ENCODE measurements at regions not wholly inside any gene's neighbourhood (a gene's known extent, or its start where the extent isn't known, plus 50 kb on each side); places are given as distances from the start of the nearest gene placed in this dataset.

DNA sequence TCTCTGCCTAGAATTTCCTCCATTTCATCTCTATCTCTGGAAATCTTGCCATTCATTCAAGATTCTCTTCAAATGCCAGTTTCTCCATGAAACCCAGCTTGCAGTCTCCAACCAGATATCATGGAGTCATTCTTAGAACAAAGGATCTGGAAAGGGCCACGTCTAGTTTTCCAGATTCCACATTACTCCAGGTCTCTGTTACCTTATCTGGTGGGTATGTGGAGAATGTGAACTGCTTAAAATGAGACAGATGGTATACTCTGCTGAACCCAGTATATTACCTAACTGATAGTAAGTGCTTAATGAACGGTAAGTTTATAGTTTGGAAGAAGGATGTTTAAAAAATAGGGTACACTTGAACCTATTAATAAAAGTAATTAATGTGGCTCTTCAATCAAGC, 52.3 kb upstream of the ZSWIM6 start:
- CTCF ChIA-PET: no interaction called here
- Histone ChIP-seq H2AFZ (ENCODE audit: low read depth, low read length, poor library complexity, severe bottlenecking) (no peak overlapping the region), H3K27ac (ENCODE audit: low read depth, low read length) (no peak overlapping the region)

DNA sequence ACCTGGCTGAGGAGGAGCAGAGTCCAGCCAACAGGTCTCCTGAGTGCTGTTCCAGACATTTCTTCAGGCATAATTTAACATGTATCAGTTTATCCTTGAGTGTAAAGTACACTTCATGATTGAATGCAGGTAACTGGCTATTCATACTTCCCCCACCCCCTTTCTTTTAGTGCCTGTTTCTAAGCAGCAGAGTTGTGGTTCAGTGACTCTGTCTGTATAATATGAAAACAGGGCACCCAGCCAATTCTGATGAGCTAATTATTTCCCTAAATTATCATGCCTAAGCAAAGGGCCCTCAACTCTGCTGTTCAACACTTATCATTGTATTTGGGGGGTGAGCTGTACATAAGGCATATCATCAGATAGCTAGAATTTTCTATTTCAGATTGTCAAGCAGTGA, 51.9 kb upstream of the ZSWIM6 start:
- ATAC-seq (peak; percentile 47), DNase-seq (ENCODE audit: low read depth, low spot score) (peak; percentile 33)
- Histone ChIP-seq H3K4me3 (replicated peaks in 1 of 2; ENCODE audit: low read depth in 1 of 2, low read length in 2 of 2) (no peak overlapping the region), H3K27me3 (ENCODE audit: insufficient read depth, low read length) (no peaks in the 10 kb centered on the region), H3K36me3 (ENCODE audit: control insufficient read depth in 1 of 2, insufficient read depth in 2 of 2, low read length in 2 of 2) (no peaks in the 10 kb centered on the region), H3K9me2 (ENCODE audit: insufficient read depth) (no peaks in the 10 kb centered on the region), H4K20me1 (ENCODE audit: insufficient read depth) (no peaks in the 10 kb centered on the region), H3K4me2 (ENCODE audit: low read length) (peak overlapping the region; percentile 9; the same call in 1 of the 2 replicates), H3K79me2 (ENCODE audit: insufficient read depth, low read length) (no peaks in the 10 kb centered on the region), H3K27ac (ENCODE audit: low read depth, low read length) (no peak overlapping the region), H3K9me3 (ENCODE audit: control insufficient read depth in 1 of 2, insufficient read depth in 1 of 2, low read depth in 1 of 2, low read length in 2 of 2) (no peaks in the 10 kb centered on the region), H2AFZ (ENCODE audit: low read depth, low read length, poor library complexity, severe bottlenecking) (peak overlapping the region; percentile 69), H3K4me1 (ENCODE audit: control insufficient read depth in 1 of 2, insufficient read depth in 2 of 2, low read length in 2 of 2) (peaks cover 3 to 29% of the 10 kb centered on the region in 2 experiments; a peak in 2 of 4 replicates), H3K9ac (ENCODE audit: low read length) (no peak overlapping the region)
- RAD21 ChIA-PET (ENCODE audit: low non-redundant PET in 1 of 2, low total read pairs in 2 of 2, uncharacterized antibody in 2 of 2, unreplicated experiment in 2 of 2): no interaction called here
- intact Hi-C loops (cut with micrococcal nuclease): no loop called here
- peak; percentile 29 for TF ChIP-seq FOSL1 (IDR thresholded peaks at IDR 0.05; ENCODE audit: low read depth)
- TF ChIP-seq ZBTB33 (IDR thresholded peaks at IDR 0.05; ENCODE audit: extremely low read depth, insufficient replicate concordance, low read length): no peak
- TF ChIP-seq POLR2AphosphoS5 (IDR thresholded peaks at IDR 0.05; ENCODE audit: low read depth, low read length): no peak
- peak; percentile 35; the same call in 1 of the 2 replicates for TF ChIP-seq JUND (IDR thresholded peaks at IDR 0.05)
- TF ChIP-seq, protein P1, sequence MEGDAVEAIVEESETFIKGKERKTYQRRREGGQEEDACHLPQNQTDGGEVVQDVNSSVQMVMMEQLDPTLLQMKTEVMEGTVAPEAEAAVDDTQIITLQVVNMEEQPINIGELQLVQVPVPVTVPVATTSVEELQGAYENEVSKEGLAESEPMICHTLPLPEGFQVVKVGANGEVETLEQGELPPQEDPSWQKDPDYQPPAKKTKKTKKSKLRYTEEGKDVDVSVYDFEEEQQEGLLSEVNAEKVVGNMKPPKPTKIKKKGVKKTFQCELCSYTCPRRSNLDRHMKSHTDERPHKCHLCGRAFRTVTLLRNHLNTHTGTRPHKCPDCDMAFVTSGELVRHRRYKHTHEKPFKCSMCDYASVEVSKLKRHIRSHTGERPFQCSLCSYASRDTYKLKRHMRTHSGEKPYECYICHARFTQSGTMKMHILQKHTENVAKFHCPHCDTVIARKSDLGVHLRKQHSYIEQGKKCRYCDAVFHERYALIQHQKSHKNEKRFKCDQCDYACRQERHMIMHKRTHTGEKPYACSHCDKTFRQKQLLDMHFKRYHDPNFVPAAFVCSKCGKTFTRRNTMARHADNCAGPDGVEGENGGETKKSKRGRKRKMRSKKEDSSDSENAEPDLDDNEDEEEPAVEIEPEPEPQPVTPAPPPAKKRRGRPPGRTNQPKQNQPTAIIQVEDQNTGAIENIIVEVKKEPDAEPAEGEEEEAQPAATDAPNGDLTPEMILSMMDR (IDR thresholded peaks at IDR 0.05 in 2 of 3, conservative IDR thresholded peaks at IDR 0.05 in 1 of 3; ENCODE audit: borderline replicate concordance in 1 of 3, insufficient read depth in 1 of 3, low read depth in 2 of 3, low read length in 2 of 3): no peak
- no peak for TF ChIP-seq CBX3 (IDR thresholded peaks at IDR 0.05; ENCODE audit: low read depth)
- no peak for TF ChIP-seq EGR1 (IDR thresholded peaks at IDR 0.05; ENCODE audit: low read depth)
- no peak for TF ChIP-seq MAX (IDR thresholded peaks at IDR 0.05)
- peak; percentile 20; the same call in 1 of the 2 replicates for TF ChIP-seq SP1 (IDR thresholded peaks at IDR 0.05; ENCODE audit: low read depth)
- no peak for TF ChIP-seq ATF3 (IDR thresholded peaks at IDR 0.05)
- TF ChIP-seq EZH2 (IDR thresholded peaks at IDR 0.05): no peak
- TF ChIP-seq POLR2A (IDR thresholded peaks at IDR 0.05; ENCODE audit: borderline replicate concordance, extremely low read depth, insufficient read depth, insufficient read length): no peak
- TF ChIP-seq TCF7L2 (IDR thresholded peaks at IDR 0.05; ENCODE audit: borderline replicate concordance, extremely low read depth, insufficient read depth, insufficient read length): no peak
- no peak for TF ChIP-seq SIN3A (IDR thresholded peaks at IDR 0.05; ENCODE audit: low read depth)
- no peak for TF ChIP-seq YY1 (IDR thresholded peaks at IDR 0.05; ENCODE audit: extremely low read depth, insufficient replicate concordance, low read depth, low read length)
- TF ChIP-seq SRF (IDR thresholded peaks at IDR 0.05; ENCODE audit: low read depth): no peak
- POLR2A ChIA-PET: no interaction called here
- CTCF ChIA-PET: no interaction called here
- BruUV-seq (replicated peaks): no TSS peak

More for the DNA sequence above, 52.3 kb upstream of the ZSWIM6 start:
- TF ChIP-seq EGR1 (IDR thresholded peaks at IDR 0.05; ENCODE audit: low read depth): no peak
- no peak for TF ChIP-seq ZFX (IDR thresholded peaks at IDR 0.05)
- POLR2A ChIA-PET: no interaction called here
- BruUV-seq (replicated peaks): no TSS peak
- peaks cover 3 to 30% of the 10 kb centered on the region in 2 experiments; a peak in 2 of 4 replicates for H3K4me1 ChIP-seq (ENCODE audit: control insufficient read depth in 1 of 2, insufficient read depth in 2 of 2, low read length in 2 of 2)
- H3K4me3 ChIP-seq (replicated peaks in 1 of 2; ENCODE audit: low read depth in 1 of 2, low read length in 2 of 2): no peak overlapping the region
- no peak overlapping the region for H3K9ac ChIP-seq (ENCODE audit: low read length)
- no peaks in the 10 kb centered on the region for H3K36me3 ChIP-seq (ENCODE audit: control insufficient read depth in 1 of 2, insufficient read depth in 2 of 2, low read length in 2 of 2)
- H3K4me2 ChIP-seq (ENCODE audit: low read length): no peak overlapping the region
- no peaks in the 10 kb centered on the region for H3K9me2 ChIP-seq (ENCODE audit: insufficient read depth)
- ATAC-seq (no peak), DNase-seq (ENCODE audit: low read depth, low spot score) (no peak)
- H3K27me3 ChIP-seq (ENCODE audit: insufficient read depth, low read length): no peaks in the 10 kb centered on the region
- H3K79me2 ChIP-seq (ENCODE audit: insufficient read depth, low read length): no peaks in the 10 kb centered on the region
- H4K20me1 ChIP-seq (ENCODE audit: insufficient read depth): no peaks in the 10 kb centered on the region
- H3K9me3 ChIP-seq (ENCODE audit: control insufficient read depth in 1 of 2, insufficient read depth in 1 of 2, low read depth in 1 of 2, low read length in 2 of 2): no peaks in the 10 kb centered on the region
- intact Hi-C loops (cut with micrococcal nuclease): no loop called here
- RAD21 ChIA-PET (ENCODE audit: low non-redundant PET in 1 of 2, low total read pairs in 2 of 2, uncharacterized antibody in 2 of 2, unreplicated experiment in 2 of 2): no interaction called here

Data from HCT116 (cell line).